ENCODE measurements at regions not wholly inside any gene's neighbourhood (a gene's known extent, or its start where the extent isn't known, plus 50 kb on each side); places are given as distances from the start of the nearest gene placed in this dataset.

DNA sequence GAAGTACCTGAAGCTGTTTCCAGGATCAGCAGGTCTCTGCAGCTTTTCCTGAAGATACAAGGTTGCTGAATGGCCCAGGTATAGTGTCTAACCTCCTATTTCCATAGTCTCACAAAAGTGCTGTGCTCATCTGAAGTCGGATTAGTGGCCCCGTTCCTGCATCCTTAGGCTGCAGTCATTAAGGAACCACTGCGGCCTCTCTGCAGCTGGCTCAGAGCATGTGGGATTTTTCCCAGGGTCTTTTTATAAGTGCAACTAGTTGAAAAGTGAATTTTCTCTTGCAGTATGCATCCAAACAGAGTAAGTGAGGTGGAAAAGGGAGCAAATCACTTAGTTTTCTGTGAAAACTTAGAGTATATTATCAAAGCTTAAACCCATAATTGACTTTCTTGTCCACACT lies 565.3 kb upstream of the NEGR1 start:
- Histone ChIP-seq H3K27ac (no peak overlapping the region), H3K27me3 (no peaks in the 10 kb centered on the region), H3K36me3 (no peaks in the 10 kb centered on the region), H3K4me1 (no peaks in the 10 kb centered on the region), H3K9me3 (no peaks in the 10 kb centered on the region), H3K4me3 (no peak overlapping the region)
- TF ChIP-seq, protein P1, sequence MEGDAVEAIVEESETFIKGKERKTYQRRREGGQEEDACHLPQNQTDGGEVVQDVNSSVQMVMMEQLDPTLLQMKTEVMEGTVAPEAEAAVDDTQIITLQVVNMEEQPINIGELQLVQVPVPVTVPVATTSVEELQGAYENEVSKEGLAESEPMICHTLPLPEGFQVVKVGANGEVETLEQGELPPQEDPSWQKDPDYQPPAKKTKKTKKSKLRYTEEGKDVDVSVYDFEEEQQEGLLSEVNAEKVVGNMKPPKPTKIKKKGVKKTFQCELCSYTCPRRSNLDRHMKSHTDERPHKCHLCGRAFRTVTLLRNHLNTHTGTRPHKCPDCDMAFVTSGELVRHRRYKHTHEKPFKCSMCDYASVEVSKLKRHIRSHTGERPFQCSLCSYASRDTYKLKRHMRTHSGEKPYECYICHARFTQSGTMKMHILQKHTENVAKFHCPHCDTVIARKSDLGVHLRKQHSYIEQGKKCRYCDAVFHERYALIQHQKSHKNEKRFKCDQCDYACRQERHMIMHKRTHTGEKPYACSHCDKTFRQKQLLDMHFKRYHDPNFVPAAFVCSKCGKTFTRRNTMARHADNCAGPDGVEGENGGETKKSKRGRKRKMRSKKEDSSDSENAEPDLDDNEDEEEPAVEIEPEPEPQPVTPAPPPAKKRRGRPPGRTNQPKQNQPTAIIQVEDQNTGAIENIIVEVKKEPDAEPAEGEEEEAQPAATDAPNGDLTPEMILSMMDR (IDR thresholded peaks at IDR 0.05) = no peak
- DNase-seq (ENCODE audit: low spot score) = no peak

- no peaks in the 10 kb centered on the region for H3K4me1 ChIP-seq
- no peak for DNase-seq (ENCODE audit: low spot score)
- no peaks in the 10 kb centered on the region for H3K27me3 ChIP-seq
- TF ChIP-seq, protein P1 (IDR thresholded peaks at IDR 0.05) = no peak
- H3K9me3 ChIP-seq = no peaks in the 10 kb centered on the region
- no peak overlapping the region for H3K4me3 ChIP-seq
- H3K27ac ChIP-seq = no peak overlapping the region
- H3K36me3 ChIP-seq = no peaks in the 10 kb centered on the region
Observed at GRCh38 chr1:72846476-72847278, 564.3 kb upstream of the NEGR1 start.

GRCh38 chr1:72845981-72846380 lies 563.6 kb upstream of the NEGR1 start:
- no peaks in the 10 kb centered on the region for H3K4me1 ChIP-seq
- TF ChIP-seq, protein P1 (IDR thresholded peaks at IDR 0.05) = no peak
- H3K27ac ChIP-seq = no peak overlapping the region
- no peaks in the 10 kb centered on the region for H3K9me3 ChIP-seq
- no peak for DNase-seq (ENCODE audit: low spot score)
- no peak overlapping the region for H3K4me3 ChIP-seq
- H3K36me3 ChIP-seq = no peaks in the 10 kb centered on the region
- no peaks in the 10 kb centered on the region for H3K27me3 ChIP-seq

DNA sequence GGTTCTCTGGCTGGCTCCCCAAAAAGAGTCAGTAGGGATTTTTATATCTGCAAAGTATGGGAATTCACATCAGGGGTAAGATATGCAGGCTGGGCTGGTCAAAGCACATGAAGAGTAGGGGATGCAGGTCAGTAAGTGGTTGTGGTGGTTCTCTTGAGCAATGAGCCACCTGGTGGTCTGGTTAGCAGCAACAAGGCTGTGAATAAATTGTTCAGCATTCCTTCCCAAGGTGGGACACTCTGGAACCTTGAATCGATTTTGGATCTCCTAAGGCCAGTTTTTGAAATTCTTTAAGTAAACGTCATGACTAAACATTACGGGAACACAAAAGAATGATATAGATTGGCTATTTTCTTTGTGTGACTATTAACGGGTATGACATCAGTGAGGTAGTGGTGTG lies 563.0 kb upstream of the NEGR1 start:
- Histone ChIP-seq H3K36me3 (no peaks in the 10 kb centered on the region), H3K4me1 (no peaks in the 10 kb centered on the region), H3K4me3 (no peak overlapping the region), H3K9me3 (no peaks in the 10 kb centered on the region), H3K27ac (no peak overlapping the region), H3K27me3 (no peaks in the 10 kb centered on the region)
- no peak for DNase-seq (ENCODE audit: low spot score)
- TF ChIP-seq, protein P1 (IDR thresholded peaks at IDR 0.05) = no peak

DNA sequence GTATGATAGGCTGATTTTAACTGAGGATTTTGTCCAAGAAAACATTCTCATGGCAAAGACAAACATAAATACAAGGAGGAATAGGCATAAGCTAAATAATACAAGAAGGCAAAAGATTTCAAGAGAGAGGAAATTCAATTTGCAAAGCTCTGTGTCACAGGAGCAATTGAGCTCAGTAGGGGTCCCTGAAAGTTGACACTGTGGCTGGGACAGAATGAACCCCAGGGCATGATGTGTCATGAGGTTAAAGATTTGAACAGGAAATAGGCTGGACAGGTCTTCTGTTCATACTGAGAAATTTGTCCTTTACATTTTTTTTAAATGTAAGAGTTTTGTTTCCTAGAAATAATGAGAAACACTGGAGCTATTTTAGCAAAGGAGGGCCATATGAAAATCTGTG lies 555.4 kb upstream of the NEGR1 start:
- no peak overlapping the region for H3K27ac ChIP-seq
- DNase-seq (ENCODE audit: low spot score) = no peak
- H3K36me3 ChIP-seq = no peaks in the 10 kb centered on the region
- no peaks in the 10 kb centered on the region for H3K4me1 ChIP-seq
- TF ChIP-seq, protein P1 (IDR thresholded peaks at IDR 0.05) = no peak
- H3K27me3 ChIP-seq = no peaks in the 10 kb centered on the region
- H3K4me3 ChIP-seq = no peak overlapping the region
- H3K9me3 ChIP-seq = peaks cover 0 to 17% of the 10 kb centered on the region in 2 donors

Data from right atrium auricular region (tissue), 2 donors.